Prostate gland (tissue), 1 donor: ENCODE measurements at regions not wholly inside any gene's neighbourhood (a gene's known extent, or its start where the extent isn't known, plus 50 kb on each side); places are given as distances from the start of the nearest gene placed in this dataset.

Experiments
- POLR2A ChIP-seq: fragments of 450-650 bp; IDR thresholded peaks from one replicate; pipeline ENCODE4 v1.6.1; 2016; ENCODE audit warnings: antibody characterized with exemption, mild to moderate bottlenecking
- POLR2AphosphoS5 ChIP-seq: sonication (generic); formaldehyde crosslinking; IDR thresholded peaks from one replicate; pipeline ENCODE4 v1.6.1; 2017; ENCODE audit warnings: antibody characterized with exemption

- TF ChIP-seq POLR2AphosphoS5 (no peak), POLR2A (no peak)
Observed at GRCh38 chr2:7915302-7916091, 766.4 kb upstream of the ID2 start.
